NT2/D1 (cell line): ENCODE measurements at regions not wholly inside any gene's neighbourhood (a gene's known extent, or its start where the extent isn't known, plus 50 kb on each side); places are given as distances from the start of the nearest gene placed in this dataset.

Source experiments
- SUZ12 ChIP-seq: IDR thresholded peaks from 2 replicates; pipeline ENCODE4 v1.6.1; 2011; ENCODE audit not compliant: insufficient read length, insufficient read depth; ENCODE audit errors: extremely low read depth
- YY1 ChIP-seq: IDR thresholded peaks from 2 replicates; pipeline ENCODE4 v1.6.1; 2011; ENCODE audit not compliant: insufficient read length, insufficient read depth
- ZNF274 ChIP-seq: IDR thresholded peaks from 2 replicates; pipeline ENCODE4 v1.6.1; 2011; ENCODE audit warnings: mild to moderate bottlenecking, low read depth, low read length

- TF ChIP-seq SUZ12 (no peak), YY1 (no peak), ZNF274 (no peak)
These were observed 796.0 kb downstream of the SLC16A7 start for GRCh38 chr12:60391791-60392190.
